ENCODE measurements at regions not wholly inside any gene's neighbourhood (a gene's known extent, or its start where the extent isn't known, plus 50 kb on each side); places are given as distances from the start of the nearest gene placed in this dataset.

- DNase-seq (ENCODE audit: low read depth) = peak; percentile 34
These were observed 725.6 kb upstream of the SLITRK5 start for GRCh38 chr13:86945584-86945983.

DNA sequence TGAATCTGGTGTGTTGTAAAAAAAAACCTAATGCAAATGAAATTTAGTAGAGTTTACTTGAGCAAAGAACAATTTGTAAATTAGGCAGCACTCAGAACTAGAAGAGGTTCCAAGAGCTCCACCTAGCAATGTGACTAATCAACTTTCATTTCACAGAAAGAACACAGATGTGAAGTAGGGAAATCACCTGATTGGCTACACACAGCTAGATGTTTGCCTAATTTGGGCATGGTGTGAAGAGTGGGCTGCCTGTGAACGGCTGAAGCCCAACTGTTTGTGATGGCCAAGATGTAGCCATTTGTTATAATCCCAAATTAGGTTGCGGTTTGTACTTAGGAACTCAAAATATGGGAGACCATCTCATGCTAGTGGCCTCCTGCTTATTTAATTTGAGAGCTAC lies 724.4 kb upstream of the SLITRK5 start:
- peak; percentile 21 for DNase-seq (ENCODE audit: low read depth)

DNA sequence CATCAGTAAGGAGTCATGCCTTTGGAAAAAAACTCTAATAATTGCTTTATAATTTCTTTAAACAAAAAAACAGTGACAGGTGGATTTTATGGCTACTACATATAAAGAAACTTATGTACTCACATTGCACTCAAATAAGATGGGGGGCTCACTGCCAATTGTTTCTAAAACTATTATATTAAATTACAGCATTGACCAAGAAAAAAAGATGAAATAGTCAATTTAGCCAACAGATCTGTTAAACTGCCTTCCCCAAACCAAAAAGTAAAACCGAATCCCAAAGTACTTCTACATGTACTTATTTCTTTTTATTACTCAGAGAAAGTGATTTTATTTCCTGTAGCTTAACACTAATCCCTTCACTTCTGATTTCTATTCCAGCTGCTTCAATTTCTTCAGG lies 716.8 kb upstream of the SLITRK5 start:
- DNase-seq (ENCODE audit: low read depth) = no peak

GRCh38 chr13:86960876-86961275 lies 710.3 kb upstream of the SLITRK5 start:
- peak; percentile 52 for DNase-seq (ENCODE audit: low read depth)

GRCh38 chr13:86974251-86974994 lies 696.7 kb upstream of the SLITRK5 start:
- DNase-seq (ENCODE audit: low read depth) = no peak

GRCh38 chr13:86974995-86975328 lies 696.2 kb upstream of the SLITRK5 start:
- DNase-seq (ENCODE audit: low read depth) = peak; percentile 9

DNA sequence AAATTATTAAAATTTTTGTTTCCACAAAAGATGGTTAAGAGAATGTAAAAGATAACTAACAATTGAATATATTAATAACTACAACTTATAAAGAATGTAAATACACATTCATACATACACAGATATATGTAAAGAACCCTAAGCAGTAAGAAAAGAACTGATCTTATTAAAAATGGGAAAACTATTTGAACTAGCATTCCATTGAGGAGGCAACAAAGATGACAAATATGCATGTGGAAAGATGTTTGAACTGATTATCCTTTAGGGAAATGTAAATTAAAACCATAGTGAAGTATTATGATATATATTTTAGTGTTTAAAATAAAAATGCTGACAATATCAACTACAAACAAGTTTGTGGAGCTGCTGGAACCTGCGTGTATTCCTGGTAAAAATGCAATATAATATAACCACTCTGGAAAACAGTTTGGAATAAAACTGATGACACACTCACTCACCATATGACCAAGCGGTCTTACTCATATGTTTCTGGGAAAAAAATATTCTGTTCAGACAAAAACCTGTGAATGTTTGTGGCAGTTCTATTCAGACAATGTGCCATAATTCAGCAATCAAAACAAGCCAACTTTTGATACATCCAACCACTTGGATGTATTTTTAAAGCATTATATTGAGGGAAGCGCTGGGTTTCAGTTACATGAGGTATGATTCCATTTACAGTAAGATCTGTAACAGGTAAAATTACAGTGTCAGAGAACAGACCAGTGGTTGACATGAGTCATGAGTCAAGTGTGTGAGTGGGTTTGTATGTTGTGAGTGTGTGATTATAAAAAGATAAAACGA lies 694.4 kb upstream of the SLITRK5 start:
- peak; percentile 14 for DNase-seq (ENCODE audit: low read depth)

- peak; percentile 60 for DNase-seq (ENCODE audit: low read depth)
These were observed 684.7 kb upstream of the SLITRK5 start for GRCh38 chr13:86986448-86986847.

- DNase-seq (ENCODE audit: low read depth) = no peak
These were observed 678.9 kb upstream of the SLITRK5 start for GRCh38 chr13:86992251-86992650.

DNA sequence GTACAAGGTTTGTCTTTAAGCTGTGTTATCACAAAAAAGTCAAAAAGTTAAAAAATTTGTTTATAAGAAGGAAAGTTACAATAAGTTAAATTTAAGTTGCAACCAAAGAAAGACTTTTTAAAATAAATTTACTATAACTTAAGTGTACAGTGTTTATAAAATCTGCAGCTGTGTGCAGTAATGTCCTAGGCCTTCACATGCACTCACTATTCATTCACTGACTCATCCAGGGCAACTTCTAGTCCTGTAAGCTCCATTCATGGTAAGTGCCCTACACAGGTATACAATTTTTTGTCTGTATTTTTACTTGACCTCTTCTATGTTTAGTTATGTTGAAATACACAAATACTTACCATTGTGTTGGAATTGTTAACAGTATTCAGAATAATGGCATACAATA lies 667.9 kb upstream of the SLITRK5 start:
- DNase-seq (ENCODE audit: low read depth) = no peak

GRCh38 chr13:87005511-87005910 lies 665.7 kb upstream of the SLITRK5 start:
- no peak for DNase-seq (ENCODE audit: low read depth)

GRCh38 chr13:87035526-87035925 lies 635.6 kb upstream of the SLITRK5 start:
- peak; percentile 94 for DNase-seq (ENCODE audit: low read depth)

DNA sequence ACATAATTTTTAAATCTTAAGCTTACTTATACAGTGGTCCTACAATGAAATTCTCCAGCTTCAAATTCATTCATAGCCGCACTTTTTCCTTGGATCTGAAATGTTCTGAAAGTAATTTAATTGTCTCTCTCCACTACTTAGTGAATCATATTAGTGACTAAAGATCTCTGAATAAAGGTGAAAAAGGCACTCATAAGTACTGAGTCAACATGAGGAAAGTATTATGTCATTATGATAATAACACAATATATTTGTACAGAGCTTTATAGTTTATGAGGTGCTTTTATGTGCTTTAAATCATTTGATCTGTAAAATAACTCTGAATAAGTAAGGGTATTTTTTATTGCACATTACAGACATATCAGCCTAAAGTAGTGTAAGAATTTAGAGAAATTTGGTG lies 628.2 kb upstream of the SLITRK5 start:
- peak; percentile 13 for DNase-seq (ENCODE audit: low read depth)

DNA sequence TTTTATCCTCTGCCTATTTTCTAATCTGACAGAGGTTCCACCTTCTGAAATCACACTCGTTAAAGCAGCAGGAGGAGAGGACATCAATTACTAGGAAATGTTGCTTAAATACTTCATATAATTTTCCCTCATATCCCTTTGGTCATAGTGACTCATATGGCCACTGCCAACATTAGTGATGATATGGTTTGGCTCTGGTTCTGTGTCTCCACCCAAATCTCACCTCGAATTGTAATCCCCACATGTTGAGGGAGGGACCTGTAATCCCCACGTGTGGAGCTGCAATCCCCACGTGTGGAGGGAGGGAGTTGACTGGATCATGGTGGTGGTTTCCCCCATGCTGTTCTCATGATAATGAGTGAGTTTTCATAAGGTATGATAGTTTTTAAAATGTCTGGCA lies 618.4 kb upstream of the SLITRK5 start:
- DNase-seq (ENCODE audit: low read depth) = peak; percentile 48

GRCh38 chr13:87057807-87058520 lies 613.2 kb upstream of the SLITRK5 start:
- peak; percentile 42 for DNase-seq (ENCODE audit: low read depth)

DNA sequence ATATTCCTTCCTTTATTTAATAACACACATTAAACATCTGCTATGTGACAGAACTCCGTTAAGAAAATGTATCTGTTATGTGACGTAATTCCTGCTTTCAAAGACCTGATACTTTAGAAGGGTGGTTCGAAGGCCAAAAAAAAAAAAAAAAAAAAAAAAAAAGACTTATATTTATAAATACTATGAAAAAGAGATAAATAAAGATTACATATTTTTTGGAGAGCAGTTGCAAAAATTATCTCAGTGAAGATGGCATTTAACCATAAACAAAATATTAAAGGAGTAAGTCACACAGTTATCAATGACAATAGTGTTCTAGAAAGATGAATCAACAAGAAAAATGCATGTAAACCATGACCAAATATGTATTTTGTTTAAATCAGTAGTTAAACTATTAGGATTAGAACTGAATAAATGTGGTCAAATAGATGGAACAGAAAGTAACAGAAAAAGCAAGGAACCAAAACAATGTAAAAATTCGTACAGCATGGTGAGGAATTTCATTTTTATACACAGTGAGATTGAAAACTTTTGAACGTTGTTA lies 612.3 kb upstream of the SLITRK5 start:
- DNase-seq (ENCODE audit: low read depth) = peak; percentile 20

DNA sequence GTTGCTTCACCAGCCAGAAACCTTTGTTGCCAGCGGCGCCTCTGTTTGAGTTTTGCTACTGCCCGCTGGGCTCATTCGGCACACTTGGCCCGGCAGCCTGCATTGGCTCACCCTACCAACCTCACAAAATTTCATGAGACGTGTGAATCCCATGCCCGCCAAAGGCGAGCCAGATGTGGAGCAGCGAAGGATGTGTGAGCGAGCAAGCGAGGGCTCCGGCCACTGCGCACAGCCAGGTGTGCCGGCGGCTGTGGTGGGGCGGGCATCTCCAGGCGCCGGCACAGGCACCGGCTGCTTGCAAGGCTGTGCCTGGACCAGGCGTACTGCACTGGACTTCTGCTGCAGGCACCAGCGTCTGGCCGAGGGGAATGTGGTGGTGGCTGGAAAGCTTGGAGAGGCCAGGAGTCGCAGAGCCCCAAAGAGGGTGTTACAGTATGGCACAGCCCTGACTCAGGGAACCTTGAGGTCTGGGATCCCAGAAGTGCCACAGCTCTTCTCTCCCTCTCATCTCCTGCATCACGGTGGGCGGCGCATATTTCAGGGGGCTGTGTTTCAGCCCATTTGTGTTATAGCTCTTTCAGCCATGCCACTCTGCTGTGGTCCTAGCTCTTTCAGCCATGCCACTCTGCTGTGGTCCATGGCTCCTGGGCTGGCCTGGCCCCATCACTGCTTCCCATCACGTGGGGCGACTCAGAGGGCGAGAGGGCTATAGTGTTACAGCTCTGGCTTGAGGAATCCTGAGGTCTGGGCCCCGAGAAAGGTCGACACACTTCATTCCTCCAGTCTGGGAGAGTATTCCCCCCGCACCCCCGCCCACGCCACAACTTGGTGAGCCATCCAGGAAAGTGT lies 592.0 kb upstream of the SLITRK5 start:
- DNase-seq (ENCODE audit: low read depth) = no peak

DNA sequence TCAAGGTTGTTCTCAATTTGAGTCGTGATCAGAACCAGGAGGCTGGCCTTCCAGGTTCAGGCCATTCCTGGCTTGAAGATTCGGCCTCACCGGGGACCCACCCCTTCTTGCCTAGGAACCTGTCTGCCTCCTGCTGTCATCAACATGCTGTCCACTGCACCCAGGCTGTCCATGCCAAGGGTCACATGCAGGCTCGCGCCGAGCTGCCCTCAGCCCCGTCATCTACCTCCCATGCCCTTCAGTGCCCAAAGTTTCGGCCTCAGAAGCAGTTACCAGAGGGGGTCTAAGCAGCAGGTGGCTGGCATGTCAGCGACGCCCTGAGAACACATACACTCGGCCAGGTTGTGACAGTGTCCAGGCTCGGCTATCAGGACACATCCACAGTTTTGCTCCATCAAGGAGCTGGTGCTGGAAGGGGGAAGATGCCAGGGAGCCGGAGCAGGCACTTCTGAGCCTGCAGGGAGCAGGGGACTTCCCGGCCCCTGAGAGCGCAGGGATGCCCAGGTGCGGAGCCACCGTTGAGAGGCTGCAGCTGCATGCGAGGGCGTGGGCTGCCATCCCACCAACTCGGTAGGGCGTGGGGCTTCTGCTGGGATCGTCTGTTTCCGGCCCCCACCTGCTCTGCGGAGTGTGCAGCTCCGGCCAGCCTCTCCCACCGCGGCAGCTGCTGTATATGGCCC lies 590.9 kb upstream of the SLITRK5 start:
- DNase-seq (ENCODE audit: low read depth) = no peak

DNA sequence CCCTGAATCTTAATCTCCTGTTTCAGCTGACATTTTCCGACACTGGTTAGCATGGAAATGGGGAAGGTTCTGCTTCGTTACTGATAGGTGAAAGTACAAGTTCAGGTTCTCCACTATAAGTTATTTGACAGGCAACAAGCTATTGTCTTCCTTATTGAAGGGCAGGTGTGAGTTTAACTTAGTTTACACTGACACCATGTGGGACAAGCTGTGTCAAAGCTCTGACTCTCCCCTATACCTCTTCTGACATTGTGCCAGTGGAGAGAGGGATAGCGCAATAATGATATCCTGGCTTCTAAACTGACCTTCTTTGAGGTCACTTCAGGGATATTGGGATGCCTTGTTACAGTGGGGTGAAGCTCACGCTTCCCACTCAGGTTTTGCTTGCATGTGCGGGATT lies 587.0 kb upstream of the SLITRK5 start:
- DNase-seq (ENCODE audit: low read depth) = no peak

- peak; percentile 93 for DNase-seq (ENCODE audit: low read depth)
These were observed 583.4 kb upstream of the SLITRK5 start for GRCh38 chr13:87087741-87088140.

GRCh38 chr13:87089391-87089790 lies 581.8 kb upstream of the SLITRK5 start:
- DNase-seq (ENCODE audit: low read depth) = peak; percentile 97

Measured in amniotic epithelial cell (primary cell).